ENCODE measurements at regions not wholly inside any gene's neighbourhood (a gene's known extent, or its start where the extent isn't known, plus 50 kb on each side); places are given as distances from the start of the nearest gene placed in this dataset.
A peak's percentile ranks its signal among the peaks of the same experiment; 100 is the strongest.
"Not testable (repeated sequence)": the region's sequence is repeated elsewhere in the genome, so short reads cannot be mapped to it uniquely, and the experiment has no call there.

GRCh38 chr2:198309673-198310280 lies 505.4 kb downstream of the PLCL1 start:
- peak; percentile 44 for DNase-seq (ENCODE audit: low read depth)

GRCh38 chr2:198309081-198309480 lies 504.7 kb downstream of the PLCL1 start:
- DNase-seq (ENCODE audit: low read depth), result no peak

DNA sequence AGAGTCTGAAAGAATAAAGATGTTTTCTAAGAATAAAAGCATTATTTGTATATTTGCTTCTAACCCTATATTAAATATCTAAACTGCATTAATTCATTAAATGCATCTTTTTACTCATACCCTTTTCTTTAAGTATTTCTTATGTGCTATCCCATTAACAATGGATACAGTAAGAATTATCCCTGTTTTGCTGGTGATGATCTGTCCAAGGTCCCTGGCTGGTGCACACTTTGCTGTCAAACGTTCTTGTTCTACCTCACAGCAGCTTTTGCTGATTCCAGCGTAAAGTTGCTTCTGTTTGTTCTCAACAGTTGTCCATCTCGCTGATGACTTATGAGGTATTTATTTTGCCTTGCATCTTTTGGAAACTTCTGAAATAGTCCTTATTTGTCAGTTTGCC lies 504.0 kb downstream of the PLCL1 start:
- no peak for DNase-seq (ENCODE audit: low read depth)

DNA sequence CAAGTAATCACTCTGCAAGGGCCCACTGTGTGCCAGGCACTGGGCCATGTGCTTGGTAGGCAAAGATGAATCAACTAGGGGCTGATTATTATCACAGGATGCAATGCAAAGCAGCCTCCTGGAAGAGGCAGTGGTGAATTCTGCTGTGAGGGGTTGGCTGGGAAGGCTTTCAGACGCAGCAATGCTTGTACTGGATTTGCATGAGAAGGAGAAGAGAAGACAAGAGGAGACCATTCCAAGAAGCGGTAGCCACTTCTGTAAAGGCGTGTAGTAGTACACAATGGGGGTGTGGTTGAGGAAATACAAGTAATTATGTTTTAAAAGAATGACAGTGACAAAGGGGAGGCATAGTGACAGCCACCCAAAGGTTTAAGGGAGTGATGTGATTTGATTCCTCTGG lies 502.7 kb downstream of the PLCL1 start:
- DNase-seq (ENCODE audit: low read depth), result no peak

DNA sequence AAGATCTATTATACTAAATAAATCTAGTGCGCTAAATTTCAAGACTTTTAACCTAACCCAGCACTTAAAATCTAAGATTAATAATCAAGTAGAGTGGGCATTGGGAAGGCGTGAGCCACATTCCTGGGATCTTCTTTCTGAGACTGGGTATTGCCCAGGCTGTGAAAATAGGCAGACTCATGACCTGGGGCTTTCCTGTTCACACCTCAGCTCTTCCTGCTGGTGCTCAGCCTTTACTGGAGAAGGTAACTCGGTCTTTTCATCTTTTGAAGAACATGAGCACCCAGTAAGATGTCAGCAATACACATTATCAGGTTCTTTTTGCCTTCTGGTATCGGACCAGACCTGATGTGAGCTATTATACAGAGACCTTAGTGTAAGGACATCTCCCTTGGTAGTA lies 500.5 kb downstream of the PLCL1 start:
- DNase-seq (ENCODE audit: low read depth), result no peak

GRCh38 chr2:198297350-198297749 lies 493.0 kb downstream of the PLCL1 start:
- DNase-seq (ENCODE audit: low read depth), result no peak

GRCh38 chr2:198296665-198297308 lies 492.4 kb downstream of the PLCL1 start:
- peak; percentile 46 for DNase-seq (ENCODE audit: low read depth)

GRCh38 chr2:198293281-198293680 lies 488.9 kb downstream of the PLCL1 start:
- no peak for DNase-seq (ENCODE audit: low read depth)

- DNase-seq (ENCODE audit: low read depth), result no peak
Observed at GRCh38 chr2:198289811-198290210, 485.4 kb downstream of the PLCL1 start.

DNA sequence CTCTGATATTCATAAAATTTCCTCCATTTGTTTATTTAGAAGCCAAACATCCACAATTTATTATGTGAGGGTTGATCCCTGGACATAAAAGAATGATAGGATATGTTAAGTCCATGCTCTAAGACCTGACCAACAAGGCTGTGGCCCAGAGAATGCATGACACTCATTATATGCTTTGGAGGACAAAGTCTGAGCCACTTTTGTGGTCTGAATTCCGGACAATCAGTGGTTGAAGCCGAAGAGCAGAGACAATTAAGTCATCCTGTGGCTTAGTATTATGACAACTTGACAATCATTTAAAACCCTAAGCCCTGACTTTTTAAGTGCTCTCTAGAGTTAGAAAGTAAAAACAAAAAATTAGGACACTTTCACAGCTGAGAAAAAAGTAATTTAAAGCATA lies 483.3 kb downstream of the PLCL1 start:
- DNase-seq (ENCODE audit: low read depth), result no peak

- no peak for DNase-seq (ENCODE audit: low read depth)
Observed at GRCh38 chr2:198285216-198285615, 480.8 kb downstream of the PLCL1 start.

DNA sequence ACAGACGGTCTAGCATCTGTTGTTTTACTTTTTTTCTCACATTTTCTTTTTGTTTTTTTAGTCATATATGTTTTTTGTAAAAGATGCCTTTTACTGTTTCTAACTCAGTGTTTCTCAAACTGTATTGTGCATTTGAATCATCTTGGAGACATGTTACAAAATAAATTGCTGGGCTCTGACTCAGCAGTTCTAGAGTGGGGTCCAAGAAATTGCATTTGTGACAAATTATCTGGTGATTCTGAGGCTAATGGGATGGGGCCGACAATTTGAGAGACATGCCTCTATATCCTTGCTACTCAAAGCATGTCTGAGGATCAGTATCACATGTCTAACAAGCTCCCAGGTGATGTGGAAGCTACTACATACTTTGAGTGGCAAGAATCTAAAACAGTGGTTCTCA lies 478.8 kb downstream of the PLCL1 start:
- peak; percentile 9 for DNase-seq (ENCODE audit: low read depth)

GRCh38 chr2:198282061-198282460 lies 477.7 kb downstream of the PLCL1 start:
- no peak for DNase-seq (ENCODE audit: low read depth)

- no peak for DNase-seq (ENCODE audit: low read depth)
Observed at GRCh38 chr2:198280145-198280544, 475.8 kb downstream of the PLCL1 start.

- no peak for DNase-seq (ENCODE audit: low read depth)
Observed at GRCh38 chr2:198279026-198279425, 474.6 kb downstream of the PLCL1 start.

- DNase-seq (ENCODE audit: low read depth), result no peak
Observed at GRCh38 chr2:198277181-198277580, 472.8 kb downstream of the PLCL1 start.

GRCh38 chr2:198273660-198274059 lies 469.3 kb downstream of the PLCL1 start:
- peak; percentile 43 for DNase-seq (ENCODE audit: low read depth)

- not testable (repeated sequence) for DNase-seq (ENCODE audit: low read depth)
Observed at GRCh38 chr2:198270157-198270556, 465.8 kb downstream of the PLCL1 start.

DNA sequence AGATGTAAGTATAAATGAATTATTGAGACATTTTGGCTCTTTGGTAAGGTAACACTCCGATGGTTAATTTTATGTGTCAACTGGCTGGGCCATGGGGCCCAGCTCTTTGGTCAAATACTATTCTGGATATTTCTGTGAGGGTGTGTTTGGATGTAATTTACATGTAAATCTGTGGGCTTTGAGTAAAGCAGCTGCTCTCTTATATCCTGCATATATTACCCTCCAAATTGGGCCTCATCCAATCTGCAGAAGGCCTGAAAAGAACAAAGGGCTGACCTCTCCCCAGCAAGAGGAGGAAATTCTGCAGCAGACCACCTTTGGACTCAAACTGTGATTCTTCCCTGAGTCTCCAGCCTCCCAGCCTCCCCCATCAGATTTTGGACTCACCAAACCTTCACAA lies 464.1 kb downstream of the PLCL1 start:
- no peak for DNase-seq (ENCODE audit: low read depth)

GRCh38 chr2:198259496-198259895 lies 455.1 kb downstream of the PLCL1 start:
- DNase-seq (ENCODE audit: low read depth), result no peak

- no peak for DNase-seq (ENCODE audit: low read depth)
Observed at GRCh38 chr2:198254536-198255090, 450.2 kb downstream of the PLCL1 start.

- DNase-seq (ENCODE audit: low read depth), result no peak
Observed at GRCh38 chr2:198253995-198254394, 449.6 kb downstream of the PLCL1 start.

GRCh38 chr2:198252472-198252871 lies 448.1 kb downstream of the PLCL1 start:
- no peak for DNase-seq (ENCODE audit: low read depth)
